Progenitor cell of endocrine pancreas (in vitro differentiated cells): ENCODE measurements at regions not wholly inside any gene's neighbourhood (a gene's known extent, or its start where the extent isn't known, plus 50 kb on each side); places are given as distances from the start of the nearest gene placed in this dataset.

Experiments used
- DNase-seq: peaks from one replicate; pipeline ENCODE4 v3.0.0; 2021; ENCODE audit warnings: low spot score; ENCODE audit not compliant: unreplicated experiment
- H3K27ac Mint-ChIP-seq: 2 replicates; pipeline ENCODE4 v1.8.0; 2021; ENCODE audit warnings: mild to moderate bottlenecking, moderate library complexity, mixed read lengths
- H3K27me3 Mint-ChIP-seq: 2 replicates; pipeline ENCODE4 v1.8.0; 2021; ENCODE audit warnings: mixed read lengths
- H3K36me3 Mint-ChIP-seq: 2 replicates; pipeline ENCODE4 v1.8.0; 2022; ENCODE audit warnings: mixed read lengths; ENCODE audit not compliant: insufficient read depth
- H3K4me1 Mint-ChIP-seq: 2 replicates; pipeline ENCODE4 v1.8.0; 2021; ENCODE audit warnings: low read depth, mixed read lengths
- H3K4me3 Mint-ChIP-seq: 2 replicates; pipeline ENCODE4 v1.8.0; 2021; ENCODE audit warnings: low read depth, mild to moderate bottlenecking, moderate library complexity, mixed read lengths
- H3K9me3 Mint-ChIP-seq: 2 replicates; pipeline ENCODE4 v1.8.0; 2021; ENCODE audit warnings: low read depth, mixed read lengths
- CTCF ChIP-seq: fragments of 200-600 bp; sonication (generic); IDR thresholded peaks from one replicate; pipeline ENCODE4 v1.5.0; 2021; ENCODE audit warnings: antibody characterized with exemption, mild to moderate bottlenecking; ENCODE audit not compliant: unreplicated experiment

- Mint-ChIP-seq H3K4me1 (no peaks in the 10 kb centered on the region), H3K27ac (no peak overlapping the region), H3K4me3 (no peak overlapping the region), H3K9me3 (no peaks in the 10 kb centered on the region), H3K36me3 (no peaks in the 10 kb centered on the region), H3K27me3 (no peaks in the 10 kb centered on the region)
- TF ChIP-seq CTCF = no peak
- DNase-seq = no peak
These were observed 1034.5 kb upstream of the IGFBP7 start for GRCh38 chr4:58144721-58145120.

- H3K9me3 Mint-ChIP-seq = no peaks in the 10 kb centered on the region
- no peak overlapping the region for H3K4me3 Mint-ChIP-seq
- no peaks in the 10 kb centered on the region for H3K27me3 Mint-ChIP-seq
- H3K27ac Mint-ChIP-seq = no peak overlapping the region
- no peaks in the 10 kb centered on the region for H3K36me3 Mint-ChIP-seq
- no peak for DNase-seq
- no peak for TF ChIP-seq CTCF
- no peaks in the 10 kb centered on the region for H3K4me1 Mint-ChIP-seq
These were observed 1028.8 kb upstream of the IGFBP7 start for GRCh38 chr4:58138786-58139668.

- no peak for DNase-seq
- Mint-ChIP-seq H3K36me3 (no peaks in the 10 kb centered on the region), H3K4me1 (no peaks in the 10 kb centered on the region), H3K9me3 (no peaks in the 10 kb centered on the region), H3K27me3 (no peaks in the 10 kb centered on the region), H3K27ac (no peak overlapping the region), H3K4me3 (no peak overlapping the region)
- no peak for TF ChIP-seq CTCF
These were observed 1026.4 kb upstream of the IGFBP7 start for GRCh38 chr4:58136604-58137003.

- TF ChIP-seq CTCF = no peak
- Mint-ChIP-seq H3K4me1 (no peaks in the 10 kb centered on the region), H3K27me3 (no peaks in the 10 kb centered on the region), H3K27ac (no peak overlapping the region), H3K9me3 (no peaks in the 10 kb centered on the region), H3K4me3 (no peak overlapping the region), H3K36me3 (no peaks in the 10 kb centered on the region)
- no peak for DNase-seq
These were observed 1017.5 kb upstream of the IGFBP7 start for GRCh38 chr4:58127680-58128079.

GRCh38 chr4:58119298-58119697 lies 1009.1 kb upstream of the IGFBP7 start:
- H3K27ac Mint-ChIP-seq = no peak overlapping the region
- H3K36me3 Mint-ChIP-seq = no peaks in the 10 kb centered on the region
- no peaks in the 10 kb centered on the region for H3K27me3 Mint-ChIP-seq
- H3K4me3 Mint-ChIP-seq = no peak overlapping the region
- no peak for DNase-seq
- TF ChIP-seq CTCF = no peak
- H3K4me1 Mint-ChIP-seq = no peaks in the 10 kb centered on the region
- H3K9me3 Mint-ChIP-seq = no peaks in the 10 kb centered on the region
